ENCODE measurements at regions not wholly inside any gene's neighbourhood (a gene's known extent, or its start where the extent isn't known, plus 50 kb on each side); places are given as distances from the start of the nearest gene placed in this dataset.
"Not testable (repeated sequence)": the region's sequence is repeated elsewhere in the genome, so short reads cannot be mapped to it uniquely, and the experiment has no call there.

GRCh38 chr22:49400136-49400940 is 427.3 kb downstream of the BRD1 start:
- DNase-seq (ENCODE audit: low spot score): no peak

- DNase-seq (ENCODE audit: low spot score): no peak
Observed at GRCh38 chr22:49398646-49399045, 429.0 kb downstream of the BRD1 start.

GRCh38 chr22:49398115-49398514 is 429.6 kb downstream of the BRD1 start:
- DNase-seq (ENCODE audit: low spot score): no peak

- no peak for DNase-seq (ENCODE audit: low spot score)
Observed at GRCh38 chr22:49396817-49397216, 430.9 kb downstream of the BRD1 start.

- no peak for DNase-seq (ENCODE audit: low spot score)
Observed at GRCh38 chr22:49395617-49396016, 432.1 kb downstream of the BRD1 start.

- DNase-seq (ENCODE audit: low spot score): not testable (repeated sequence)
Observed at GRCh38 chr22:49395062-49395461, 432.6 kb downstream of the BRD1 start.

GRCh38 chr22:49394116-49394785 is 433.4 kb downstream of the BRD1 start:
- DNase-seq (ENCODE audit: low spot score): no peak

- no peak for DNase-seq (ENCODE audit: low spot score)
Observed at GRCh38 chr22:49393526-49393925, 434.1 kb downstream of the BRD1 start.

GRCh38 chr22:49392841-49393510 is 434.7 kb downstream of the BRD1 start:
- no peak for DNase-seq (ENCODE audit: low spot score)

- DNase-seq (ENCODE audit: low spot score): no peak
Observed at GRCh38 chr22:49392247-49392646, 435.4 kb downstream of the BRD1 start.

- DNase-seq (ENCODE audit: low spot score): no peak
Observed at GRCh38 chr22:49391436-49391835, 436.2 kb downstream of the BRD1 start.

GRCh38 chr22:49390954-49391353 is 436.7 kb downstream of the BRD1 start:
- no peak for DNase-seq (ENCODE audit: low spot score)

- not testable (repeated sequence) for DNase-seq (ENCODE audit: low spot score)
Observed at GRCh38 chr22:49383909-49384308, 443.8 kb downstream of the BRD1 start.

- DNase-seq (ENCODE audit: low spot score): no peak
Observed at GRCh38 chr22:49382451-49382735, 445.3 kb downstream of the BRD1 start.

GRCh38 chr22:49381595-49382450 is 445.9 kb downstream of the BRD1 start:
- no peak for DNase-seq (ENCODE audit: low spot score)

GRCh38 chr22:49380828-49381114 is 446.9 kb downstream of the BRD1 start:
- no peak for DNase-seq (ENCODE audit: low spot score)

GRCh38 chr22:49380095-49380827 is 447.4 kb downstream of the BRD1 start:
- no peak for DNase-seq (ENCODE audit: low spot score)

GRCh38 chr22:49377306-49377705 is 450.4 kb downstream of the BRD1 start:
- DNase-seq (ENCODE audit: low spot score): no peak

- DNase-seq (ENCODE audit: low spot score): no peak
Observed at GRCh38 chr22:49373801-49374226, 453.9 kb downstream of the BRD1 start.

- no peak for DNase-seq (ENCODE audit: low spot score)
Observed at GRCh38 chr22:49373289-49373666, 454.4 kb downstream of the BRD1 start.

GRCh38 chr22:49372530-49373288 is 455.0 kb downstream of the BRD1 start:
- DNase-seq (ENCODE audit: low spot score): peak; percentile 25

Data from umbilical cord (tissue), 1 donor.